CD4-positive, alpha-beta T cell (primary cell): ENCODE measurements at regions not wholly inside any gene's neighbourhood (a gene's known extent, or its start where the extent isn't known, plus 50 kb on each side); places are given as distances from the start of the nearest gene placed in this dataset.

ENCODE experiments used
- ATAC-seq: fragments of 200-7000 bp; cut with Tn5 transposase; one replicate; pipeline ENCODE4 v1.10.0; 2022; ENCODE audit warnings: mild to moderate bottlenecking; ENCODE audit not compliant: poor library complexity
- CTCF ChIA-PET: fragments of 350-600 bp; sonication (Branson Sonifier 250); formaldehyde crosslinking; loops from one replicate; lab custom pipeline; 2021; ENCODE audit warnings: antibody characterized with exemption, inconsistent platforms; lab: Charles Lee
- POLR2A ChIA-PET: fragments of 350-600 bp; sonication (Branson Sonifier 250); formaldehyde crosslinking; loops from one replicate; lab custom pipeline; 2021; ENCODE audit warnings: antibody characterized with exemption, inconsistent platforms; lab: Charles Lee
- DNase-seq, 14 experiments: peaks; one replicate each; pipeline ENCODE4 v3.0.0-alpha.2; 2013 to 2020; ENCODE audit warnings: mixed read lengths in 2 of 14
- H3K27ac ChIP-seq, 2 donors: one replicate each; pipeline versions ENCODE4 v1.5.1 to v1.7.0; 2013; ENCODE audit warnings: low read length in 2 of 2, low read depth in 1 of 2, mild to moderate bottlenecking in 1 of 2
- H3K27me3 ChIP-seq, 2 experiments: 1 replicate in 1 of 2; 2 replicates in 1 of 2; pipeline versions ENCODE4 v1.6.1 to v1.7.0; 2013; ENCODE audit warnings: low read length in 2 of 2, control low read depth in 1 of 2, mild to moderate bottlenecking in 1 of 2, moderate library complexity in 1 of 2; ENCODE audit not compliant: insufficient read depth in 2 of 2, control insufficient read depth in 1 of 2
- H3K36me3 ChIP-seq: one replicate; pipeline ENCODE4 v1.6.1; 2013; ENCODE audit warnings: low read length, control low read depth; ENCODE audit not compliant: insufficient read depth
- H3K4me1 ChIP-seq: one replicate; pipeline ENCODE4 v1.6.1; 2013; ENCODE audit warnings: low read length, control low read depth; ENCODE audit not compliant: insufficient read depth
- H3K4me3 ChIP-seq: one replicate; pipeline ENCODE4 v1.5.1; 2013; ENCODE audit warnings: mild to moderate bottlenecking, low read length, moderate library complexity
- H3K9me3 ChIP-seq, 2 experiments: 1 replicate in 1 of 2; 2 replicates in 1 of 2; pipeline versions ENCODE4 v1.6.1 to v1.7.0; 2013; ENCODE audit warnings: low read length in 2 of 2, mild to moderate bottlenecking in 2 of 2, control low read depth in 1 of 2, moderate library complexity in 1 of 2; ENCODE audit not compliant: control insufficient read depth in 1 of 2, insufficient read depth in 1 of 2
- H3K27ac Mint-ChIP-seq: one replicate; pipeline ENCODE4 v1.8.0; 2020; ENCODE audit warnings: mixed read lengths
- H3K27me3 Mint-ChIP-seq: one replicate; pipeline ENCODE4 v1.8.0; 2021; ENCODE audit warnings: mixed read lengths
- H3K36me3 Mint-ChIP-seq: one replicate; pipeline ENCODE4 v1.8.0; 2021; ENCODE audit warnings: low read depth, mixed read lengths
- H3K4me1 Mint-ChIP-seq: one replicate; pipeline ENCODE4 v1.8.0; 2021; ENCODE audit warnings: low read depth, mixed read lengths
- H3K4me3 Mint-ChIP-seq: one replicate; pipeline ENCODE4 v1.8.0; 2020; ENCODE audit warnings: mild to moderate bottlenecking, mixed read lengths
- H3K9me3 Mint-ChIP-seq: one replicate; pipeline ENCODE4 v1.8.0; 2020; ENCODE audit warnings: mixed read lengths
- CTCF ChIP-seq: fragments of 200-600 bp; IDR thresholded peaks from one replicate; pipeline ENCODE4 v1.8.0; 2022; ENCODE audit warnings: antibody characterized with exemption, mild to moderate bottlenecking
- intact Hi-C, 2 experiments: fragments of 100-400 bp; cut with DNase I in 1 of 2; cut with micrococcal nuclease in 1 of 2; formaldehyde crosslinking; loops; one replicate each; pipeline versions ENCODE4 v1.15.1 to v1.9.0; 2023 to 2025; cut with DNase I, micrococcal nuclease

GRCh38 chr1:34455121-34455520, 278.4 kb downstream of the C1orf94 start:
- Histone ChIP-seq H3K27ac (no peak overlapping the region), H3K9me3 (no peaks in the 10 kb centered on the region), H3K27me3 (peaks cover 0 to 2% of the 10 kb centered on the region in 2 experiments), H3K36me3 (no peaks in the 10 kb centered on the region), H3K4me3 (no peak overlapping the region), H3K4me1 (no peaks in the 10 kb centered on the region)
- no peak for TF ChIP-seq CTCF
- ChIA-PET POLR2A (no interaction called here), CTCF (no interaction called here)
- intact Hi-C loops, result no loop called here
- Mint-ChIP-seq H3K27ac (no peak overlapping the region), H3K4me1 (no peaks in the 10 kb centered on the region), H3K4me3 (no peak overlapping the region), H3K9me3 (no peaks in the 10 kb centered on the region), H3K36me3 (no peaks in the 10 kb centered on the region), H3K27me3 (peaks cover 21% of the 10 kb centered on the region)
- DNase-seq (no peak), ATAC-seq (no peak)

- Mint-ChIP-seq H3K27me3 (peaks cover 41% of the 10 kb centered on the region), H3K9me3 (peaks cover 2% of the 10 kb centered on the region), H3K27ac (no peak overlapping the region), H3K36me3 (no peaks in the 10 kb centered on the region), H3K4me1 (no peaks in the 10 kb centered on the region), H3K4me3 (no peak overlapping the region)
- peak in 10 of 14 experiments; percentile 2 to 50 (median 14) for DNase-seq
- TF ChIP-seq CTCF, result peak; percentile 56
- ChIA-PET POLR2A (no interaction called here), CTCF (interaction anchor here (0.9 kb wide), 1 partner anchor 9 kb away, joined by 3 read pairs; no protein-coding TSS in a partner anchor)
- H3K4me1 ChIP-seq, result no peaks in the 10 kb centered on the region
- no peak for ATAC-seq
- no peak overlapping the region for H3K4me3 ChIP-seq
- no peak overlapping the region for H3K27ac ChIP-seq
- H3K27me3 ChIP-seq, result peaks cover 0 to 2% of the 10 kb centered on the region in 2 experiments
- no peaks in the 10 kb centered on the region for H3K36me3 ChIP-seq
- intact Hi-C loops, result loop anchor here (1.0 kb wide), 1 partner anchor 282 kb away; no protein-coding TSS in a partner anchor
- H3K9me3 ChIP-seq, result no peaks in the 10 kb centered on the region
Measured at GRCh38 chr1:34460193-34460592, 283.5 kb downstream of the C1orf94 start.

- H3K36me3 Mint-ChIP-seq, result no peaks in the 10 kb centered on the region
- ATAC-seq (no peak), DNase-seq (no peak)
- intact Hi-C loops, result no loop called here
- no peak overlapping the region for H3K4me3 ChIP-seq
- H3K4me3 Mint-ChIP-seq, result no peak overlapping the region
- H3K36me3 ChIP-seq, result no peaks in the 10 kb centered on the region
- H3K4me1 Mint-ChIP-seq, result no peaks in the 10 kb centered on the region
- H3K4me1 ChIP-seq, result no peaks in the 10 kb centered on the region
- no peak for TF ChIP-seq CTCF
- no peaks in the 10 kb centered on the region for H3K9me3 Mint-ChIP-seq
- H3K9me3 ChIP-seq, result no peaks in the 10 kb centered on the region
- H3K27ac Mint-ChIP-seq, result no peak overlapping the region
- H3K27me3 ChIP-seq, result peaks cover 0 to 2% of the 10 kb centered on the region in 2 experiments
- H3K27ac ChIP-seq, result no peak overlapping the region
- peaks cover 31% of the 10 kb centered on the region for H3K27me3 Mint-ChIP-seq
- ChIA-PET POLR2A (no interaction called here), CTCF (no interaction called here)
Measured at GRCh38 chr1:34470401-34470800, 284.4 kb upstream of the GJB5 start.
